CD14-positive monocyte (primary cell): ENCODE measurements at regions not wholly inside any gene's neighbourhood (a gene's known extent, or its start where the extent isn't known, plus 50 kb on each side); places are given as distances from the start of the nearest gene placed in this dataset.

ENCODE experiments used
- DNase-seq, 3 donors: peaks; one replicate each; pipeline ENCODE4 v3.0.0-alpha.2; 2011 to 2022
- H2AFZ ChIP-seq: 2 replicates; pipeline ENCODE4 v1.6.0; 2012; ENCODE audit warnings: mild to moderate bottlenecking, low read depth, low read length, inconsistent platforms; ENCODE audit not compliant: insufficient read depth, poor library complexity, severe bottlenecking
- H3K27ac ChIP-seq, 2 donors: 1 replicate in 1 of 2; 2 replicates in 1 of 2; pipeline ENCODE4 v1.5.1; 2012 to 2013; ENCODE audit warnings: low read length in 2 of 2, control low read depth in 1 of 2, inconsistent platforms in 1 of 2, low read depth in 1 of 2, mild to moderate bottlenecking in 1 of 2
- H3K27me3 ChIP-seq, 2 donors: one replicate each; pipeline versions ENCODE4 v1.6.0 to v1.6.1; 2011 to 2013; ENCODE audit warnings: low read length in 2 of 2; ENCODE audit not compliant: control insufficient read depth in 2 of 2, insufficient read depth in 2 of 2
- H3K36me3 ChIP-seq, 2 donors: replicated peaks in 1 of 2; 1 replicate in 1 of 2; 2 replicates in 1 of 2; pipeline versions ENCODE4 v1.5.1 to v1.6.1; 2012 to 2013; ENCODE audit warnings: low read length in 2 of 2, control low read depth in 1 of 2, inconsistent platforms in 1 of 2, mild to moderate bottlenecking in 1 of 2; ENCODE audit not compliant: insufficient read depth in 2 of 2, control insufficient read depth in 1 of 2
- H3K4me1 ChIP-seq, 2 donors: 1 replicate in 1 of 2; 2 replicates in 1 of 2; pipeline versions ENCODE4 v1.5.1 to v1.6.1; 2012 to 2013; ENCODE audit warnings: low read length in 2 of 2, control low read depth in 1 of 2, inconsistent platforms in 1 of 2, mild to moderate bottlenecking in 1 of 2, moderate library complexity in 1 of 2; ENCODE audit not compliant: insufficient read depth in 2 of 2, control insufficient read depth in 1 of 2
- H3K4me2 ChIP-seq: replicated peaks from 2 replicates; pipeline ENCODE3; 2012; ENCODE audit warnings: low read length, moderate library complexity, mild to moderate bottlenecking; ENCODE audit not compliant: poor library complexity, severe bottlenecking; ENCODE audit errors: extremely low read depth
- H3K4me3 ChIP-seq, 3 experiments: fragments of 200-600 bp in 1 of 3; sonication (generic) in 1 of 3; replicated peaks in 1 of 3; 1 replicate in 2 of 3; 2 replicates in 1 of 3; pipeline ENCODE4 v1.5.1; 2011 to 2013; ENCODE audit warnings: low read length in 3 of 3, mild to moderate bottlenecking in 3 of 3, control low read depth in 2 of 3, low read depth in 2 of 3, inconsistent platforms in 1 of 3, moderate library complexity in 1 of 3
- H3K79me2 ChIP-seq: 2 replicates; pipeline ENCODE4 v1.6.0; 2012; ENCODE audit warnings: mild to moderate bottlenecking, control low read depth, inconsistent platforms, low read length, moderate library complexity; ENCODE audit not compliant: insufficient read depth
- H3K9ac ChIP-seq: 2 replicates; pipeline ENCODE4 v1.6.0; 2017; ENCODE audit warnings: low read length, mild to moderate bottlenecking; ENCODE audit not compliant: insufficient read depth, poor library complexity, severe bottlenecking
- H3K9me3 ChIP-seq, 2 donors: replicated peaks in 1 of 2; 1 replicate in 1 of 2; 2 replicates in 1 of 2; pipeline versions ENCODE4 v1.5.1 to v1.6.1; 2012 to 2013; ENCODE audit warnings: low read length in 2 of 2, control low read depth in 1 of 2; ENCODE audit not compliant: control insufficient read depth in 1 of 2, insufficient read depth in 1 of 2
- H4K20me1 ChIP-seq: 2 replicates; pipeline ENCODE4 v1.6.0; 2012; ENCODE audit warnings: mild to moderate bottlenecking, low read length, control low read depth, moderate library complexity; ENCODE audit not compliant: insufficient read depth
- H3K27ac Mint-ChIP-seq, 7 donors: one replicate each; pipeline ENCODE4 v1.8.0; 2020; ENCODE audit warnings: mild to moderate bottlenecking in 7 of 7, mixed read lengths in 7 of 7, moderate library complexity in 6 of 7, inconsistent platforms in 2 of 7
- H3K27me3 Mint-ChIP-seq, 3 donors: one replicate each; pipeline ENCODE4 v1.8.0; 2021 to 2022; ENCODE audit warnings: low read depth in 3 of 3, mild to moderate bottlenecking in 3 of 3, mixed read lengths in 3 of 3, moderate library complexity in 3 of 3, inconsistent platforms in 1 of 3
- H3K36me3 Mint-ChIP-seq, 2 donors: one replicate each; pipeline ENCODE4 v1.8.0; 2020; ENCODE audit warnings: mixed read lengths in 2 of 2, inconsistent platforms in 1 of 2, mild to moderate bottlenecking in 1 of 2
- H3K4me1 Mint-ChIP-seq: one replicate; pipeline ENCODE4 v1.8.0; 2020; ENCODE audit warnings: mild to moderate bottlenecking, mixed read lengths
- H3K4me3 Mint-ChIP-seq, 2 donors: one replicate each; pipeline ENCODE4 v1.8.0; 2020; ENCODE audit warnings: mild to moderate bottlenecking in 2 of 2, mixed read lengths in 2 of 2, moderate library complexity in 1 of 2
- H3K9me3 Mint-ChIP-seq, 7 donors: one replicate each; pipeline ENCODE4 v1.8.0; 2020 to 2022; ENCODE audit warnings: mixed read lengths in 7 of 7, mild to moderate bottlenecking in 6 of 7, moderate library complexity in 6 of 7, inconsistent platforms in 2 of 7
- CTCF ChIP-seq: fragments of 200-600 bp; IDR thresholded peaks from one replicate; pipeline ENCODE4 v1.8.0; 2022; ENCODE audit warnings: antibody characterized with exemption, mild to moderate bottlenecking
- WGBS: methylation state at CpG from one replicate; pipeline ENCODE4 v1.1.5; 2013; ENCODE audit warnings: missing lambda C conversion rate; ENCODE audit not compliant: insufficient coverage; 5-methylcytosine and 5-hydroxymethylcytosine counted together
- intact Hi-C, 2 donors: fragments of 100-400 bp; cut with micrococcal nuclease; formaldehyde crosslinking; loops; one replicate each; pipeline versions ENCODE4 v1.15.0 to v1.15.1; 2023

- Histone ChIP-seq H3K4me2 (no peak overlapping the region), H4K20me1 (no peaks in the 10 kb centered on the region), H3K79me2 (no peaks in the 10 kb centered on the region), H3K9me3 (peaks cover 9 to 15% of the 10 kb centered on the region in 2 donors), H3K36me3 (no peaks in the 10 kb centered on the region), H2AFZ (no peak overlapping the region), H3K4me3 (no peak overlapping the region), H3K27me3 (no peaks in the 10 kb centered on the region), H3K27ac (no peak overlapping the region), H3K9ac (no peak overlapping the region), H3K4me1 (no peaks in the 10 kb centered on the region)
- Mint-ChIP-seq H3K36me3 (no peaks in the 10 kb centered on the region), H3K27me3 (no peaks in the 10 kb centered on the region), H3K4me1 (no peaks in the 10 kb centered on the region), H3K9me3 (peaks cover 1 to 14% (median 8%) of the 10 kb centered on the region in 7 donors), H3K27ac (no peak overlapping the region), H3K4me3 (no peak overlapping the region)
- no peak for DNase-seq
- no peak for TF ChIP-seq CTCF
- WGBS: 82% methylated on average over 3 of the region's 4 CpGs
- intact Hi-C loops: no loop called here
These were observed 754.2 kb downstream of the FGF9 start for GRCh38 chr13:22425087-22425486.

- Histone ChIP-seq H3K27ac (no peak overlapping the region), H3K9me3 (peaks cover 9 to 15% of the 10 kb centered on the region in 2 donors), H2AFZ (no peak overlapping the region), H4K20me1 (no peaks in the 10 kb centered on the region), H3K9ac (no peak overlapping the region), H3K4me2 (no peak overlapping the region), H3K4me3 (no peak overlapping the region), H3K36me3 (no peaks in the 10 kb centered on the region), H3K4me1 (no peaks in the 10 kb centered on the region), H3K27me3 (no peaks in the 10 kb centered on the region), H3K79me2 (no peaks in the 10 kb centered on the region)
- Mint-ChIP-seq H3K27ac (no peak overlapping the region), H3K4me3 (no peak overlapping the region), H3K36me3 (no peaks in the 10 kb centered on the region), H3K27me3 (no peaks in the 10 kb centered on the region), H3K4me1 (no peaks in the 10 kb centered on the region), H3K9me3 (peaks cover 2 to 11% (median 7%) of the 10 kb centered on the region in 7 donors)
- TF ChIP-seq CTCF: no peak
- intact Hi-C loops: no loop called here
- DNase-seq: no peak
- WGBS: 100% methylated on average over 2 of the region's 3 CpGs
These were observed 753.7 kb upstream of the SGCG start for GRCh38 chr13:22427066-22427465.
